Heart right ventricle (tissue), 16 donors: ENCODE measurements at regions not wholly inside any gene's neighbourhood (a gene's known extent, or its start where the extent isn't known, plus 50 kb on each side); places are given as distances from the start of the nearest gene placed in this dataset.

Experiments used
- ATAC-seq, 8 donors: fragments of 200-7000 bp; cut with Tn5 transposase; one replicate each; pipeline ENCODE4 v1.9.1; 2020; ENCODE audit warnings: mild to moderate bottlenecking in 8 of 8, moderate library complexity in 8 of 8, moderate number of reproducible peaks in 1 of 8
- DNase-seq, 2 donors: peaks; one replicate each; pipeline ENCODE4 v3.0.0-alpha.2; 2020
- H3K27ac ChIP-seq, 10 donors: fragments of 200-600 bp; sonication (generic) in 2 of 10; one replicate each; pipeline versions ENCODE4 v1.5.0 to v1.8.0; 2020 to 2022; ENCODE audit warnings: mild to moderate bottlenecking in 3 of 10
- H3K27me3 ChIP-seq, 7 donors: fragments of 200-600 bp; one replicate each; pipeline ENCODE4 v1.8.0; 2021 to 2022; ENCODE audit warnings: mild to moderate bottlenecking in 2 of 7
- H3K36me3 ChIP-seq, 9 donors: fragments of 200-600 bp; sonication (generic) in 1 of 9; one replicate each; pipeline versions ENCODE4 v1.5.0 to v1.8.0; 2020 to 2022; ENCODE audit warnings: mild to moderate bottlenecking in 2 of 9
- H3K4me1 ChIP-seq, 9 donors: fragments of 200-600 bp; sonication (generic) in 1 of 9; one replicate each; pipeline versions ENCODE4 v1.5.0 to v1.8.0; 2020 to 2022; ENCODE audit warnings: mild to moderate bottlenecking in 4 of 9
- H3K4me3 ChIP-seq, 10 donors: fragments of 200-600 bp; sonication (generic) in 2 of 10; one replicate each; pipeline versions ENCODE4 v1.5.0 to v1.8.0; 2020 to 2022; ENCODE audit warnings: mild to moderate bottlenecking in 7 of 10, moderate library complexity in 2 of 10
- H3K9me3 ChIP-seq, 11 donors: fragments of 200-600 bp in 10 of 11; sonication (generic) in 2 of 11; one replicate each; pipeline versions ENCODE4 v1.5.0 to v1.8.0; 2013 to 2022; ENCODE audit warnings: mild to moderate bottlenecking in 2 of 11, control low read depth in 1 of 11, moderate library complexity in 1 of 11
- WGBS, 2 donors: extraction: QIAGEN DNeasy Blood & Tissue Kit; methylation state at CpG; one replicate each; pipeline ENCODE4 v1.1.7; 2013; ENCODE audit warnings: inconsistent platforms in 1 of 2; 5-methylcytosine and 5-hydroxymethylcytosine counted together
- intact Hi-C, 10 donors: fragments of 100-400 bp; cut with DNase I; formaldehyde crosslinking; loops; one replicate each; pipeline versions ENCODE4 v1.11.1 to v1.14.2; 2022
- TF ChIP-seq, protein P1 (sequence below), 9 donors: fragments of 200-600 bp; sonication (generic) in 2 of 9; IDR thresholded peaks; one replicate each; pipeline versions ENCODE4 v1.5.0 to v1.8.0; 2021 to 2022; ENCODE audit warnings: antibody characterized with exemption in 9 of 9, mild to moderate bottlenecking in 5 of 9, moderate library complexity in 1 of 9
- donor health status: Arrhythmogenic right ventricular cardiomyopathy.
- donor health status: ischemic (EF 13 %, LVEDD 7.1; RV severe dilation, severe dysfunction).
- donor health status: healthy with polysubstance abuse.
- donor health status: DM: no; HTN: yes; CAD: no.
- donor health status: DM: no; HTN: no; CAD: no.
- donor health status: ischemic (EF 25% LVEDD 6.9; RV normal size, moderate dysfunction).
- donor health status: ischemic (EF 25% LVEDD 5.7; RV mildly dilated, moderate dysfunction).
- donor health status: healthy.
- donor health status: DM: yes; HTN: yes; CAD: no.
- donor health status: Ischemic cardiomyopathy.
- donor health status: ischemic (EF 35%, LVEDD 5.7; RV mildly dilated, moderate dysfunction).
- donor health status: nonischemic (EF 11% LVEDD 7.7; RV severe dilation, severe dysfunction).
- donor health status: DM: yes; HTN: yes; CAD: no.
- donor health status: PGD.
- donor health status: ischemic (EF 29% LVEDD 5.4; RV normal size, mild dysfunction).
- donor health status: nonischemic (EF 23%, LVEDD 6.1; RV moderate dilation, normal function).

DNA sequence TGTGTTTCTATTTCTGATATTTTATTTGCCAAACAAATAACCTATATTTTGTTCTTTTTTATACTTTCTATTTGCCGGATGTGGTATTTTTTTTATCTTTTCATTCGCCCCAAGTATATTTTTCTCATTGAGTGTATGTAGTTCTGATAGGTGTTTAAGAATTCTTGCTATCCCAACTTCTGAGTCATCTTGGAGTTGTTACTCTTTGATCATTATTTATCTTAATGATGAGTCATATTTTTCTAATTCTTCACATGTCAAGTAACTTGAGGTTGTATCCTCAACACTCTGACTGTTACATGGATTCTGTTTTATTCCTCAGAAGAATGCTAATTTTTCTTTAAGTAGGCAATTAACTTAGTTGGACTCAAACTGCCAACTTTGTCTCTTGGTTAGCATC, 498.1 kb downstream of the TLE1 start:
- 89 to 90% methylated on average over 2 of the region's 2 CpGs for WGBS, 2 donors
- H3K4me3 ChIP-seq, result no peak overlapping the region
- intact Hi-C loops, result no loop called here

DNA sequence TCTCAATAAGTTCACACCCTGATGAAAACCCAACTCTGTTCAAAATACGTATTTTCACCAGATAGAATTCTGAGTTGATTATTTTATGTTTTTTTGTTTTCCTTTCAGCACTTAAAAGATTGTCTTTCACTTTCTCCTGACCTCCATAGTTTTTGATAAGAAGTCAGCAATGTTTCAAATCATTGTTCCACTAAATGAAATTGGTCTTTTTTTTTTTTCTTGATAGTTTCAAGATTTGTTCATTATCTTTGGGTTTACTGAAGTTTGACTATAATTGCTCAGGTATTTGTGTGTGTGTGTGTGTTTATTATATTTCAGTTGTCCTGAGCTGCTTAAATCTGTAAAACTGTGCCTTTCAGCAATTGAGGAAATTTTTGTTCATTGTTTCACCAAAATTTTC, 498.7 kb downstream of the TLE1 start:
- Histone ChIP-seq H3K9me3 (peaks cover 0 to 17% (median 0%) of the 10 kb centered on the region in 11 donors), H3K36me3 (no peaks in the 10 kb centered on the region), H3K4me3 (no peak overlapping the region), H3K27me3 (no peaks in the 10 kb centered on the region), H3K4me1 (no peaks in the 10 kb centered on the region), H3K27ac (no peak overlapping the region)
- DNase-seq (no peak), ATAC-seq (no peak)
- TF ChIP-seq, protein P1, sequence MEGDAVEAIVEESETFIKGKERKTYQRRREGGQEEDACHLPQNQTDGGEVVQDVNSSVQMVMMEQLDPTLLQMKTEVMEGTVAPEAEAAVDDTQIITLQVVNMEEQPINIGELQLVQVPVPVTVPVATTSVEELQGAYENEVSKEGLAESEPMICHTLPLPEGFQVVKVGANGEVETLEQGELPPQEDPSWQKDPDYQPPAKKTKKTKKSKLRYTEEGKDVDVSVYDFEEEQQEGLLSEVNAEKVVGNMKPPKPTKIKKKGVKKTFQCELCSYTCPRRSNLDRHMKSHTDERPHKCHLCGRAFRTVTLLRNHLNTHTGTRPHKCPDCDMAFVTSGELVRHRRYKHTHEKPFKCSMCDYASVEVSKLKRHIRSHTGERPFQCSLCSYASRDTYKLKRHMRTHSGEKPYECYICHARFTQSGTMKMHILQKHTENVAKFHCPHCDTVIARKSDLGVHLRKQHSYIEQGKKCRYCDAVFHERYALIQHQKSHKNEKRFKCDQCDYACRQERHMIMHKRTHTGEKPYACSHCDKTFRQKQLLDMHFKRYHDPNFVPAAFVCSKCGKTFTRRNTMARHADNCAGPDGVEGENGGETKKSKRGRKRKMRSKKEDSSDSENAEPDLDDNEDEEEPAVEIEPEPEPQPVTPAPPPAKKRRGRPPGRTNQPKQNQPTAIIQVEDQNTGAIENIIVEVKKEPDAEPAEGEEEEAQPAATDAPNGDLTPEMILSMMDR (IDR thresholded peaks at IDR 0.05), result no peak
- intact Hi-C loops, result no loop called here
- WGBS, 2 donors, result 65 to 90% methylated on average over 1 of the region's 1 CpG

More for the DNA sequence above, 498.1 kb downstream of the TLE1 start:
- H3K36me3 ChIP-seq, result no peaks in the 10 kb centered on the region
- no peaks in the 10 kb centered on the region for H3K4me1 ChIP-seq
- TF ChIP-seq, protein P1 (IDR thresholded peaks at IDR 0.05), result no peak
- no peaks in the 10 kb centered on the region for H3K27me3 ChIP-seq
- peaks cover 0 to 17% (median 0%) of the 10 kb centered on the region in 11 donors for H3K9me3 ChIP-seq
- ATAC-seq (no peak), DNase-seq (no peak)
- no peak overlapping the region for H3K27ac ChIP-seq

DNA sequence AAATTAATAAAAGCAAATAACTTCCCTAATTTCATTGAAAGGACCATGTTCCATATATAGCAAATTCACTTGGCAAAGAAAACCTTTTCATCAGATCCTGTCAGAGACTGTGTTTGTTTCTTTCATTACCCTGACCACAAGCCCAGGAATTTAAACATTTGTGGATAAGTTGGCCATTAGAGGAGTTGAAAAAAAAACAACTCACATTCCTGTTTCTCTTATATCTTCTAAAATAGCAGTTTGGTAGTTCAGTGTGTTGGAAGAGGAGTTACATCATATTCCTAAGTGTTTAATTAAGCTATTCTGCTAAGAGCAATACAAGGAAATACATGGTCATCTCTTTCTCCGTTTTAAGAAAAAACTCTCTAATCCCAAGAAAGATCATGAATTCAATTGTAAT, 505.6 kb downstream of the TLE1 start:
- 40 to 49% methylated on average over 1 of the region's 1 CpG for WGBS, 2 donors
- TF ChIP-seq, protein P1 (IDR thresholded peaks at IDR 0.05), result no peak
- DNase-seq (no peak), ATAC-seq (no peak)
- intact Hi-C loops, result loop anchor here in 1 of 10 donors (10.0 kb wide), 1 partner anchor 59 kb away; no protein-coding TSS in a partner anchor
- H3K27me3 ChIP-seq, result no peaks in the 10 kb centered on the region
- H3K4me1 ChIP-seq, result peaks cover 0 to 4% (median 0%) of the 10 kb centered on the region in 9 donors
- no peaks in the 10 kb centered on the region for H3K9me3 ChIP-seq
- H3K36me3 ChIP-seq, result no peaks in the 10 kb centered on the region
- no peak overlapping the region for H3K4me3 ChIP-seq
- H3K27ac ChIP-seq, result no peak overlapping the region

DNA sequence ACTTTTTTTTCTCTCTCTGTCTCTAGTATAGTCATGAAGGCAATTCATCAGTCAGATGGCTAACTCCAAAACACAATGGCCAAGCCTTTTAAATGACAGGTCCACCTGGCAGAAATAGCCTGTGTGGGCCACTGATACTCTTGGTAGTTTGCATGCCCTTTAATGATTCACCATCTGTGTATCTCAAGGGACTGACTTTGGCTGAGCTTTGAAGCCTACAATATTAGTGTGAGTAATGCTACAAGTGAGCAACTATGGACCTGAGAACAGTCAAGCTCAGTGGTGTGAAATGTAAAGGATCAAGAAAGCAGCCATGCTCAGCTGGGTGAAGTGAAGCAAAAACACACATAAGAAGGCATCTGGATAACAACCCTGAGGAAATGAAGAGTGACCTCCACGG, 506.9 kb downstream of the TLE1 start:
- TF ChIP-seq, protein P1 (IDR thresholded peaks at IDR 0.05), result no peak
- no peak overlapping the region for H3K27ac ChIP-seq
- intact Hi-C loops, result loop anchor here in 1 of 10 donors (10.0 kb wide), 1 partner anchor 58 kb away; no protein-coding TSS in a partner anchor
- peaks cover 0 to 4% (median 0%) of the 10 kb centered on the region in 9 donors for H3K4me1 ChIP-seq
- H3K9me3 ChIP-seq, result no peaks in the 10 kb centered on the region
- no peak overlapping the region for H3K4me3 ChIP-seq
- ATAC-seq (no peak), DNase-seq (no peak)
- H3K27me3 ChIP-seq, result no peaks in the 10 kb centered on the region
- H3K36me3 ChIP-seq, result no peaks in the 10 kb centered on the region
- 44 to 50% methylated on average over 1 of the region's 1 CpG for WGBS, 2 donors
